ENCODE measurements at regions not wholly inside any gene's neighbourhood (a gene's known extent, or its start where the extent isn't known, plus 50 kb on each side); places are given as distances from the start of the nearest gene placed in this dataset.

- Histone ChIP-seq H4K20me1 (ENCODE audit: insufficient read depth) (no peaks in the 10 kb centered on the region), H3K36me3 (ENCODE audit: insufficient read depth) (no peaks in the 10 kb centered on the region), H3K27ac (no peak overlapping the region), H3K4me2 (no peak overlapping the region), H3K79me2 (ENCODE audit: insufficient read depth, low read depth) (no peaks in the 10 kb centered on the region), H3K27me3 (ENCODE audit: insufficient read depth, low read depth) (no peaks in the 10 kb centered on the region), H3K9ac (no peak overlapping the region), H3K4me1 (ENCODE audit: low read depth, poor library complexity, severe bottlenecking) (no peaks in the 10 kb centered on the region), H2AFZ (ENCODE audit: low read depth) (no peak overlapping the region), H3K4me3 (IDR thresholded peaks at IDR 0.05; ENCODE audit: insufficient read depth, low read depth, low read length) (no peak overlapping the region)
- TF ChIP-seq CTCF (conservative IDR thresholded peaks at IDR 0.05; ENCODE audit: low read depth, low read length): no peak
These were observed 445.6 kb downstream of the NFIB start for GRCh38 chr9:13868336-13868735.

GRCh38 chr9:13865869-13866268 lies 448.1 kb downstream of the NFIB start:
- no peak for TF ChIP-seq CTCF (conservative IDR thresholded peaks at IDR 0.05; ENCODE audit: low read depth, low read length)
- Histone ChIP-seq H3K9ac (no peak overlapping the region), H3K27me3 (ENCODE audit: insufficient read depth, low read depth) (no peaks in the 10 kb centered on the region), H3K79me2 (ENCODE audit: insufficient read depth, low read depth) (no peaks in the 10 kb centered on the region), H3K36me3 (ENCODE audit: insufficient read depth) (no peaks in the 10 kb centered on the region), H2AFZ (ENCODE audit: low read depth) (no peak overlapping the region), H3K4me3 (IDR thresholded peaks at IDR 0.05; ENCODE audit: insufficient read depth, low read depth, low read length) (no peak overlapping the region), H4K20me1 (ENCODE audit: insufficient read depth) (no peaks in the 10 kb centered on the region), H3K27ac (no peak overlapping the region), H3K4me2 (no peak overlapping the region), H3K4me1 (ENCODE audit: low read depth, poor library complexity, severe bottlenecking) (no peaks in the 10 kb centered on the region)

- TF ChIP-seq CTCF (conservative IDR thresholded peaks at IDR 0.05; ENCODE audit: low read depth, low read length): no peak
- Histone ChIP-seq H3K4me3 (IDR thresholded peaks at IDR 0.05; ENCODE audit: insufficient read depth, low read depth, low read length) (no peak overlapping the region), H3K9ac (no peak overlapping the region), H2AFZ (ENCODE audit: low read depth) (no peak overlapping the region), H3K4me2 (no peak overlapping the region), H3K36me3 (ENCODE audit: insufficient read depth) (no peaks in the 10 kb centered on the region), H3K27ac (no peak overlapping the region), H3K79me2 (ENCODE audit: insufficient read depth, low read depth) (no peaks in the 10 kb centered on the region), H3K4me1 (ENCODE audit: low read depth, poor library complexity, severe bottlenecking) (no peaks in the 10 kb centered on the region), H4K20me1 (ENCODE audit: insufficient read depth) (no peaks in the 10 kb centered on the region), H3K27me3 (ENCODE audit: insufficient read depth, low read depth) (no peaks in the 10 kb centered on the region)
These were observed 450.8 kb downstream of the NFIB start for GRCh38 chr9:13863112-13863511.

GRCh38 chr9:13862654-13863053 lies 451.3 kb downstream of the NFIB start:
- Histone ChIP-seq H3K4me1 (ENCODE audit: low read depth, poor library complexity, severe bottlenecking) (no peaks in the 10 kb centered on the region), H3K27me3 (ENCODE audit: insufficient read depth, low read depth) (no peaks in the 10 kb centered on the region), H4K20me1 (ENCODE audit: insufficient read depth) (no peaks in the 10 kb centered on the region), H3K4me2 (no peak overlapping the region), H3K79me2 (ENCODE audit: insufficient read depth, low read depth) (no peaks in the 10 kb centered on the region), H2AFZ (ENCODE audit: low read depth) (no peak overlapping the region), H3K36me3 (ENCODE audit: insufficient read depth) (no peaks in the 10 kb centered on the region), H3K4me3 (IDR thresholded peaks at IDR 0.05; ENCODE audit: insufficient read depth, low read depth, low read length) (no peak overlapping the region), H3K9ac (no peak overlapping the region), H3K27ac (no peak overlapping the region)
- no peak for TF ChIP-seq CTCF (conservative IDR thresholded peaks at IDR 0.05; ENCODE audit: low read depth, low read length)

Data from KMS-11 (cell line).